ENCODE measurements at regions not wholly inside any gene's neighbourhood (a gene's known extent, or its start where the extent isn't known, plus 50 kb on each side); places are given as distances from the start of the nearest gene placed in this dataset.
"Not testable (repeated sequence)": the region's sequence is repeated elsewhere in the genome, so short reads cannot be mapped to it uniquely, and the experiment has no call there.

DNA sequence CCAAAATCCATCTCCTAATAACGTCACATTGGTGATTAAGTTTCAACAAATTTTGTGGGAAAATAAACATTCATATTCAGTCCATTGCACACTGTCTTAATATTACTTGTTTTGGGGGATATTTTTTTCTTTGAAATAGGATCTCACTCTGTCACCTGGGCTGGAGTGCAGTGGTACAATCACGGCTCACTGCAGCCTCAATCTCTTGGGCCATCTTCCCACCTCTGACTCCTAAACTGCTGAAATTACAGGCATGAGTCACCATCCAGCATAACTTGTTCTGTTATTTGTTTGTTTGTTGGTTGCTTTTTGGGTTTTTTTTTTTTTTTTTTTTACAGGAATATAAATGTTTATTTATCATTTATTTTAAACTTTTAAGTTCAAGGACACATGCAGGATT lies 556.1 kb upstream of the SLITRK6 start:
- H3K36me3 ChIP-seq = no peaks in the 10 kb centered on the region
- DNase-seq (no peak), ATAC-seq (no peak)
- H3K4me1 ChIP-seq = no peaks in the 10 kb centered on the region
- H3K4me3 ChIP-seq = no peak overlapping the region
- intact Hi-C loops (cut with DNase I; ENCODE audit: low total_unique reads) (no loop called here), in situ Hi-C loops (cut with MboI; ENCODE audit: low sequenced_read_pairs in 4 of 4) (no loop called here)
- H3K27ac ChIP-seq = no peak overlapping the region
- no peak for TF ChIP-seq POLR2A (IDR thresholded peaks at IDR 0.05)
- TF ChIP-seq, protein P1, sequence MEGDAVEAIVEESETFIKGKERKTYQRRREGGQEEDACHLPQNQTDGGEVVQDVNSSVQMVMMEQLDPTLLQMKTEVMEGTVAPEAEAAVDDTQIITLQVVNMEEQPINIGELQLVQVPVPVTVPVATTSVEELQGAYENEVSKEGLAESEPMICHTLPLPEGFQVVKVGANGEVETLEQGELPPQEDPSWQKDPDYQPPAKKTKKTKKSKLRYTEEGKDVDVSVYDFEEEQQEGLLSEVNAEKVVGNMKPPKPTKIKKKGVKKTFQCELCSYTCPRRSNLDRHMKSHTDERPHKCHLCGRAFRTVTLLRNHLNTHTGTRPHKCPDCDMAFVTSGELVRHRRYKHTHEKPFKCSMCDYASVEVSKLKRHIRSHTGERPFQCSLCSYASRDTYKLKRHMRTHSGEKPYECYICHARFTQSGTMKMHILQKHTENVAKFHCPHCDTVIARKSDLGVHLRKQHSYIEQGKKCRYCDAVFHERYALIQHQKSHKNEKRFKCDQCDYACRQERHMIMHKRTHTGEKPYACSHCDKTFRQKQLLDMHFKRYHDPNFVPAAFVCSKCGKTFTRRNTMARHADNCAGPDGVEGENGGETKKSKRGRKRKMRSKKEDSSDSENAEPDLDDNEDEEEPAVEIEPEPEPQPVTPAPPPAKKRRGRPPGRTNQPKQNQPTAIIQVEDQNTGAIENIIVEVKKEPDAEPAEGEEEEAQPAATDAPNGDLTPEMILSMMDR (IDR thresholded peaks at IDR 0.05 in 4 of 5, conservative IDR thresholded peaks at IDR 0.05 in 1 of 5) = no peak
- no peaks in the 10 kb centered on the region for H3K9me3 ChIP-seq
- no peaks in the 10 kb centered on the region for H3K27me3 ChIP-seq

DNA sequence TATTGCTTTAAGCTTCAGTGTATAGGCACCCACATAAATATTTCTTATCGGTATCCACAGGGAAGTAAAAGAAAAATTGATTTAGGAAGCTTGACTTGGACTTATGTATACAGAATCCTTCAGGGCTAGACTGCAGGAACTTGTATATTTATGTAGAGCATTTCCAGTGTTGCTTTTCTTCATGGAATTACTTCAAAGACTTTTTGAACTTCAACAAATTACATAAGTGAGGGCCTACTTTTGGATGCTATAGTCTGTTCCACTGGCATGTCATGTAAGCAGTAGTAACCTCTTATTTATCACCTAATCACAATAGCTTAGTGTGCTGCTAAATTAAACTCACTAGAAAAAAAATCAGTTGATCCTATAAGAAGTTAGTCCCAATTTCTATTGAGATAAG lies 557.9 kb upstream of the SLITRK6 start:
- DNase-seq = no peak
- TF ChIP-seq, protein P1 (IDR thresholded peaks at IDR 0.05 in 4 of 5, conservative IDR thresholded peaks at IDR 0.05 in 1 of 5) = no peak
- TF ChIP-seq POLR2A (IDR thresholded peaks at IDR 0.05) = no peak
- no peaks in the 10 kb centered on the region for H3K36me3 ChIP-seq
- ATAC-seq = no peak
- H3K9me3 ChIP-seq = no peaks in the 10 kb centered on the region
- in situ Hi-C loops (cut with MboI; ENCODE audit: low sequenced_read_pairs in 4 of 4) (no loop called here), intact Hi-C loops (cut with DNase I; ENCODE audit: low total_unique reads) (no loop called here)
- H3K27me3 ChIP-seq = no peaks in the 10 kb centered on the region
- no peak overlapping the region for H3K4me3 ChIP-seq
- no peak overlapping the region for H3K27ac ChIP-seq
- no peaks in the 10 kb centered on the region for H3K4me1 ChIP-seq

DNA sequence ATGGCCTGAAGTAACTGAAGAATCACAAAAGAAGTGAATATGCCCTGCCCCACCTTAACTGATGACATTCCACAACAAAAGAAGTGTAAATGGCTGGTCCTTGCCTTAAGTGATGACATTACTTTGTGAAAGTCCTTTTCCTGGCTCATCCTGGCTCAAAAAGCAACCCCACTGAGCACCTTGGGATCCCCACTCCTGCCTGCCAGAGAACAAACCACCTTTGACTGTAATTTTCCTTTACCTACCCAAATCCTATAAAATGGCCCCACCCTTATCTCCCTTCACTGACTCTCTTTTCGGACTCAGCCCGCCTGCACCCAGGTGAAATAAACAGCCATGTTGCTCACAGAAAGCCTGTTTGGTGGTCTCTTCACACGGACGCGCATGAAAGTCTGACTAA lies 564.5 kb upstream of the SLITRK6 start:
- H3K4me1 ChIP-seq; DNase-seq; H3K4me3 ChIP-seq; H3K27me3 ChIP-seq; H3K9me3 ChIP-seq; in situ Hi-C loops (cut with MboI; ENCODE audit: low sequenced_read_pairs in 4 of 4); ATAC-seq; H3K36me3 ChIP-seq; H3K27ac ChIP-seq; intact Hi-C loops (cut with DNase I; ENCODE audit: low total_unique reads): not testable (repeated sequence)

DNA sequence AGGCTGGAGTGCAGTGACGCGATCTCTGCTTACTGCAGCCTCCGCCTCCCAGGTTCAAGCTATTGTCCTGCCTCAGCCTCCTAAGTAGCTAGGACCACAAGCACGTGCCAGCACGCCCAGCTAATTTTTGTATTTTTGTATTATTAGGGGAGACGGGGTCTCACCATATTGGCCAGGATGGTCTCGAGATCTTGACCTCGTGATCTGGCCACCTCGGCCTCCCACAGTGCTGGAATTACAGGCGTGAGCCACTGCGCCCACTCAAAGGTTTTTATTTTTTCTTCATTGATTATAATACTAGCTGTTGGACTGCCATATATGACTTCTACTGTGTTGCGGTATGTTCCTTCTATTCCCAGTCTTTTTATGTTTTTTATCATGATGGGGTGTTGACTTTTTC lies 569.7 kb upstream of the SLITRK6 start:
- Histone ChIP-seq H3K4me3 (no peak overlapping the region), H3K27me3 (no peaks in the 10 kb centered on the region), H3K27ac (no peak overlapping the region), H3K4me1 (no peaks in the 10 kb centered on the region), H3K9me3 (no peaks in the 10 kb centered on the region), H3K36me3 (no peaks in the 10 kb centered on the region)
- in situ Hi-C loops (cut with MboI; ENCODE audit: low sequenced_read_pairs in 4 of 4) = no loop called here
- TF ChIP-seq, protein P1 (IDR thresholded peaks at IDR 0.05 in 4 of 5, conservative IDR thresholded peaks at IDR 0.05 in 1 of 5) = no peak
- TF ChIP-seq POLR2A (IDR thresholded peaks at IDR 0.05) = no peak
- DNase-seq = no peak
- intact Hi-C loops (cut with DNase I; ENCODE audit: low total_unique reads) = no loop called here
- ATAC-seq = no peak

DNA sequence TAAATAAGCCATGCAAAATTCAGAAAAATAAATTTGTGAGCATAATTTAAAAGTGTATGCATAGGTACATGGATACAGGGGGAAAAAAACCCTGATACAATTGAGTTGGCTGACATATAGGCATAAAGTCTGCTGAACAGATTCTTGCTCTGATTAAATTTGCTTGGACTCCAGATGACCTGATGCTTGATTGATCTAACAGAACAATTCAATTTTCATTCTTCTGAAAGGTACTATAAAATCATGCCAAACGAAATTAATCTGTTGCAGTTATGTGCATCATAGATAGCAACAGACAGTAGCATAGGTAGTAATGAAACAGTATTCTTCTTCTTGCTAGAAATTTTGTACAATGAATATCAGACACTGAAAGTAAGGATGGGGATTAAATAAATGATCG lies 578.2 kb upstream of the SLITRK6 start:
- H3K4me3 ChIP-seq = no peak overlapping the region
- in situ Hi-C loops (cut with MboI; ENCODE audit: low sequenced_read_pairs in 4 of 4) = no loop called here
- intact Hi-C loops (cut with DNase I; ENCODE audit: low total_unique reads) = no loop called here

More for the DNA sequence above, 578.2 kb upstream of the SLITRK6 start:
- ATAC-seq (no peak), DNase-seq (no peak)
- Histone ChIP-seq H3K27me3 (no peaks in the 10 kb centered on the region), H3K27ac (no peak overlapping the region), H3K36me3 (no peaks in the 10 kb centered on the region), H3K9me3 (no peaks in the 10 kb centered on the region), H3K4me1 (no peaks in the 10 kb centered on the region)
- TF ChIP-seq POLR2A (IDR thresholded peaks at IDR 0.05) = no peak
- TF ChIP-seq, protein P1 (IDR thresholded peaks at IDR 0.05 in 4 of 5, conservative IDR thresholded peaks at IDR 0.05 in 1 of 5) = no peak

Data from gastrocnemius medialis (tissue), 4 donors.